ENCODE measurements at regions not wholly inside any gene's neighbourhood (a gene's known extent, or its start where the extent isn't known, plus 50 kb on each side); places are given as distances from the start of the nearest gene placed in this dataset.

DNA sequence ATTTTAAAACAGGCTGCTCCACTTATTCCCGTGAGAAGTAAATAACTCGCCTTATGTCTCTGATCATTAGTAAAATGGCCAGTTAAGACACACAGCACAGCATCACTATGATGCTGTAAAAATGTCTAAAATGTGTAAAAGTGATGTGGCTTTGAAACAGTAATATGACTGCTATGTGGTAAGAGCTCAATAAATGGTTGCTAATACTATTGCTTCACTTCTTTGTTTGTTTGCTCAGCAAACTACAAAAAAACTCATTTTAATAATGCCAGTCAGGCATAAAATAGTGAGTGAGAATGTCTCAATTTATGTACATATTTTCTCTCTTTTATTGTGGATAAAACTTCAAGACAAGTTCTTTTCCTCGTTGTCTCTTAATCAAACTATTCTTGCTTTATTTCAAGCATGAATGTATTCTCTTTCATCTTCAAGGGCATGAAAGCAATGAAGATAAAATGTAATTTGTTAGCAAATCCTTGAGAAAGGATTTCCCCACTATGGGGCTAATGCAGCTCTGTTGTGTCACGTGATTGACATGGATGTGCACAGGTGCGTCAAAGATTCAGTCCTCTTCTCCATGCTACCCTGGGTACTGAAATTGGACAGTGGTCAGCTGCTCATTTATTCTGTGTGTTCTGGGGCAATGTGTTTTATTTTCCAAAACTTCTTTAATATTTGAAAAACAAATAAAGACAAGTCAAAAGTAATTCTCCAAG lies 387.2 kb downstream of the TRIB2 start:
- Histone ChIP-seq H3F3A (ENCODE audit: insufficient read depth) (no peaks in the 10 kb centered on the region), H3K79me2 (ENCODE audit: insufficient read depth) (no peaks in the 10 kb centered on the region), H2AFZ (no peak overlapping the region), H4K20me1 (ENCODE audit: insufficient read depth) (no peaks in the 10 kb centered on the region), H3K9me3 (ENCODE audit: low read depth) (no peaks in the 10 kb centered on the region), H3K4me2 (ENCODE audit: unreplicated experiment) (no peak overlapping the region), H3K27ac (no peak overlapping the region), H3K27me3 (replicated peaks; ENCODE audit: insufficient read depth) (no peaks in the 10 kb centered on the region), H3K36me3 (ENCODE audit: low read depth) (no peaks in the 10 kb centered on the region), H3K4me1 (ENCODE audit: insufficient read depth) (no peaks in the 10 kb centered on the region), H3K4me3 (no peak overlapping the region), H3K9ac (no peak overlapping the region), H3K9me2 (ENCODE audit: insufficient read depth) (no peaks in the 10 kb centered on the region)
- no peak for DNase-seq
- 26 to 27% methylated on average over 5 of the region's 5 CpGs for WGBS, 2 experiments (ENCODE audit: low coverage in 1 of 2, low lambda C conversion rate in 2 of 2, missing lambda C conversion rate in 2 of 2)
- in situ Hi-C loops (cut with MboI), result no loop called here
- TF ChIP-seq EZH2 (IDR thresholded peaks at IDR 0.05; ENCODE audit: insufficient read depth, poor library complexity, severe bottlenecking) (no peak), EZH2phosphoT487 (IDR thresholded peaks at IDR 0.05; ENCODE audit: insufficient read depth, low read depth) (no peak)

DNA sequence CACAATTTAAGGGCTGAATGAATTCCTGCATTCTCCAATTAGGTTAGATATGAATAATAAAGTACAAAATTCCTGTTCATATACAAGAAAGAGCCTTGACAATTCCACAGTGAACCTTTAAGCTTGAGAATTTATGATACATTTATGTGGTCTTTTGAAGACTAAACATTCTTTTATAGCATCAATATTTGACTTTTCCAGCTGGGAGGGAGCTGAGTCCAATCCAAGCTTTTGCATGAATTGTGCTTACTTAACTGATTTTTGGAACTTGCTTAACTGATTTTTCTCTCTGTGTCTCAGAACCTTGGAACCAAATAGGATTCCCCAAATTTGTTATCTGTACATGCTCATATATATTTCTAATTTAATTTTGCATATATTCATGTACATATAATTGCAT lies 388.0 kb downstream of the TRIB2 start:
- H3F3A ChIP-seq (ENCODE audit: insufficient read depth), result no peaks in the 10 kb centered on the region
- H3K4me3 ChIP-seq, result no peak overlapping the region
- H3K9ac ChIP-seq, result no peak overlapping the region
- H3K9me2 ChIP-seq (ENCODE audit: insufficient read depth), result no peaks in the 10 kb centered on the region
- no peaks in the 10 kb centered on the region for H3K36me3 ChIP-seq (ENCODE audit: low read depth)
- no peaks in the 10 kb centered on the region for H3K4me1 ChIP-seq (ENCODE audit: insufficient read depth)
- H4K20me1 ChIP-seq (ENCODE audit: insufficient read depth), result no peaks in the 10 kb centered on the region
- no peaks in the 10 kb centered on the region for H3K27me3 ChIP-seq (replicated peaks; ENCODE audit: insufficient read depth)
- H3K27ac ChIP-seq, result no peak overlapping the region
- TF ChIP-seq EZH2phosphoT487 (IDR thresholded peaks at IDR 0.05; ENCODE audit: insufficient read depth, low read depth) (no peak), EZH2 (IDR thresholded peaks at IDR 0.05; ENCODE audit: insufficient read depth, poor library complexity, severe bottlenecking) (no peak)
- H3K79me2 ChIP-seq (ENCODE audit: insufficient read depth), result no peaks in the 10 kb centered on the region
- in situ Hi-C loops (cut with MboI), result no loop called here
- no peak for DNase-seq
- H3K4me2 ChIP-seq (ENCODE audit: unreplicated experiment), result no peak overlapping the region
- H2AFZ ChIP-seq, result no peak overlapping the region
- H3K9me3 ChIP-seq (ENCODE audit: low read depth), result no peaks in the 10 kb centered on the region

DNA sequence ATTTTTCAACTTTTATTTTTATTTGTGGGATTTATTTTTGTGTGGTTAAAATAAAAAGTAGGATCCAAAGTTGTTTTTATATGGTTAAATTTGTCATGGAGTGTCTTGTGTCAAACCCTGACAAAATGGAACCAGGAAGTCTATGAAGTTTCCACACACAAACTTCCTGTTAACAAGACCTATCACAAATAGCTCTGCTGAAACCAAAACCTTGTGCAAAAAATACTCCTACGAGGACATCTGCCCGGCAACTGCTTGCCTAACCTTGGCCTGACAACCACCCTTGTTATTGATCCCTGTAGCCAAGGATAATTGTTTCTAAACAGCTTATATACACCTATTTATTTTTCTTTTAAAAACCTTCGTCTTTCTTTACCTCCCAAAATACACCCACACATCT lies 389.6 kb downstream of the TRIB2 start:
- Histone ChIP-seq H3K9me2 (ENCODE audit: insufficient read depth) (no peaks in the 10 kb centered on the region), H4K20me1 (ENCODE audit: insufficient read depth) (no peaks in the 10 kb centered on the region), H3K36me3 (ENCODE audit: low read depth) (no peaks in the 10 kb centered on the region), H2AFZ (no peak overlapping the region), H3K79me2 (ENCODE audit: insufficient read depth) (no peaks in the 10 kb centered on the region), H3K9me3 (ENCODE audit: low read depth) (no peaks in the 10 kb centered on the region), H3K27me3 (replicated peaks; ENCODE audit: insufficient read depth) (no peaks in the 10 kb centered on the region), H3F3A (ENCODE audit: insufficient read depth) (no peaks in the 10 kb centered on the region), H3K27ac (no peak overlapping the region), H3K9ac (no peak overlapping the region), H3K4me1 (ENCODE audit: insufficient read depth) (no peaks in the 10 kb centered on the region), H3K4me3 (no peak overlapping the region), H3K4me2 (ENCODE audit: unreplicated experiment) (no peak overlapping the region)
- WGBS, 2 experiments (ENCODE audit: low coverage in 1 of 2, low lambda C conversion rate in 2 of 2, missing lambda C conversion rate in 2 of 2), result 57 to 61% methylated on average over 3 of the region's 3 CpGs
- in situ Hi-C loops (cut with MboI), result no loop called here
- no peak for DNase-seq
- TF ChIP-seq EZH2 (IDR thresholded peaks at IDR 0.05; ENCODE audit: insufficient read depth, poor library complexity, severe bottlenecking) (no peak), EZH2phosphoT487 (IDR thresholded peaks at IDR 0.05; ENCODE audit: insufficient read depth, low read depth) (no peak)

DNA sequence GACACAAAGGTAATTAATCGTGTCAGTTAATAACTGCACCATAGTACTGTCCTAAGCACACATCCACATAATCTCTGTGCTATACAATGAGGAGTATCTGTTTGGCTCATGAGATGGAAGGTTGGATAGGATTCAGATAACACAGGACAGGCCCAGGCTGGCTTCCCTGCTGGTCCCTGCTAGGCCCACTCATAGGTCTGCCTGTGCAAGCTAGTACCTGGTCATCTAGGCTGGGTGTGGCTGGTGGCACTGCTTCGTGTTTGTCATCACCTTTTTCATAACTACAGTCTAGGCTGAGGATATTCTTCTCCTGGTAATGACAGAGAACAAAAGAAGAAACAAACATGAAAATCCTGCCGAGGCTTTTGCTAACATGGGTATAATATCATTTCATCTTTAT lies 392.8 kb downstream of the TRIB2 start:
- DNase-seq, result no peak
- no peak overlapping the region for H3K4me2 ChIP-seq (ENCODE audit: unreplicated experiment)
- H2AFZ ChIP-seq, result no peak overlapping the region
- no peak overlapping the region for H3K9ac ChIP-seq
- no peaks in the 10 kb centered on the region for H3K9me2 ChIP-seq (ENCODE audit: insufficient read depth)
- H3K4me3 ChIP-seq, result no peak overlapping the region
- H3K36me3 ChIP-seq (ENCODE audit: low read depth), result no peaks in the 10 kb centered on the region
- TF ChIP-seq EZH2phosphoT487 (IDR thresholded peaks at IDR 0.05; ENCODE audit: insufficient read depth, low read depth) (no peak), EZH2 (IDR thresholded peaks at IDR 0.05; ENCODE audit: insufficient read depth, poor library complexity, severe bottlenecking) (no peak)
- no peak overlapping the region for H3K27ac ChIP-seq
- no peaks in the 10 kb centered on the region for H3K79me2 ChIP-seq (ENCODE audit: insufficient read depth)
- no peaks in the 10 kb centered on the region for H3F3A ChIP-seq (ENCODE audit: insufficient read depth)
- H3K27me3 ChIP-seq (replicated peaks; ENCODE audit: insufficient read depth), result no peaks in the 10 kb centered on the region
- 32 to 43% methylated on average over 3 of the region's 3 CpGs for WGBS, 2 experiments (ENCODE audit: low coverage in 1 of 2, low lambda C conversion rate in 2 of 2, missing lambda C conversion rate in 2 of 2)
- H3K4me1 ChIP-seq (ENCODE audit: insufficient read depth), result no peaks in the 10 kb centered on the region
- no peaks in the 10 kb centered on the region for H4K20me1 ChIP-seq (ENCODE audit: insufficient read depth)
- H3K9me3 ChIP-seq (ENCODE audit: low read depth), result no peaks in the 10 kb centered on the region
- in situ Hi-C loops (cut with MboI), result no loop called here

DNA sequence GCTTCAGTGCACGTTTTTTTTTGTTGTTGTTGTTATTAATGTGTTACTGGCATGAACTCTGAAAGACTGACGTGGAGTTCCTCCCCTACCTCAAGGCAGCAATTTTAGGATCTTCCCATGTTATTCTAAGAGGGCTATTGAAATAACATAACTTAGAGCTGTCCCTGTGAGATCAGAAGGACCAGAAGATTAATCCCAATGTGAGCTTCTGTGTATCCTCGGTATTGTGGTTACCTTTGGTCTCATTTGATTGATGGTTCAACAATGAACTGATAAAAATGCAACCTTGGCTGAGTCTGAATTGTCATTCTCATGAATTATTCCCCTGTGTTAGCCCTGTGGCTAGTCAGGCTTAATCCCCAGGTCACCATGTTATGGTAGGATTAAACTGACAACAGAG lies 394.1 kb downstream of the TRIB2 start:
- H2AFZ ChIP-seq, result no peak overlapping the region

More for the DNA sequence above, 394.1 kb downstream of the TRIB2 start:
- in situ Hi-C loops (cut with MboI), result no loop called here
- Histone ChIP-seq H3K36me3 (ENCODE audit: low read depth) (no peaks in the 10 kb centered on the region), H3F3A (ENCODE audit: insufficient read depth) (no peaks in the 10 kb centered on the region), H3K79me2 (ENCODE audit: insufficient read depth) (no peaks in the 10 kb centered on the region), H3K9me3 (ENCODE audit: low read depth) (no peaks in the 10 kb centered on the region), H3K9me2 (ENCODE audit: insufficient read depth) (no peaks in the 10 kb centered on the region), H3K4me1 (ENCODE audit: insufficient read depth) (no peaks in the 10 kb centered on the region), H3K27ac (no peak overlapping the region), H3K4me2 (ENCODE audit: unreplicated experiment) (no peak overlapping the region), H3K9ac (no peak overlapping the region), H3K27me3 (replicated peaks; ENCODE audit: insufficient read depth) (no peaks in the 10 kb centered on the region), H3K4me3 (no peak overlapping the region), H4K20me1 (ENCODE audit: insufficient read depth) (no peaks in the 10 kb centered on the region)
- TF ChIP-seq EZH2 (IDR thresholded peaks at IDR 0.05; ENCODE audit: insufficient read depth, poor library complexity, severe bottlenecking) (no peak), EZH2phosphoT487 (IDR thresholded peaks at IDR 0.05; ENCODE audit: insufficient read depth, low read depth) (no peak)
- WGBS, 2 experiments (ENCODE audit: low coverage in 1 of 2, low lambda C conversion rate in 2 of 2, missing lambda C conversion rate in 2 of 2), result 9 to 16% methylated on average over 3 of the region's 3 CpGs
- no peak for DNase-seq

All from GM23248 (cell line).